ENCODE measurements at regions not wholly inside any gene's neighbourhood (a gene's known extent, or its start where the extent isn't known, plus 50 kb on each side); places are given as distances from the start of the nearest gene placed in this dataset.

GRCh38 chr9:75410405-75410804 is 322.1 kb downstream of the OSTF1 start:
- no peak for DNase-seq (ENCODE audit: low read depth)

- no peak for DNase-seq (ENCODE audit: low read depth)
These were observed 326.3 kb downstream of the OSTF1 start for GRCh38 chr9:75414371-75415160.

- no peak for DNase-seq (ENCODE audit: low read depth)
These were observed 329.2 kb downstream of the OSTF1 start for GRCh38 chr9:75417471-75417870.

- no peak for DNase-seq (ENCODE audit: low read depth)
These were observed 330.2 kb downstream of the OSTF1 start for GRCh38 chr9:75418518-75418917.

- DNase-seq (ENCODE audit: low read depth) = no peak
These were observed 334.7 kb downstream of the OSTF1 start for GRCh38 chr9:75422944-75423522.

- no peak for DNase-seq (ENCODE audit: low read depth)
These were observed 341.5 kb downstream of the OSTF1 start for GRCh38 chr9:75429531-75430475.

GRCh38 chr9:75431375-75431774 is 343.1 kb downstream of the OSTF1 start:
- no peak for DNase-seq (ENCODE audit: low read depth)

- DNase-seq (ENCODE audit: low read depth) = no peak
These were observed 344.1 kb downstream of the OSTF1 start for GRCh38 chr9:75432386-75432785.

GRCh38 chr9:75432888-75433287 is 344.6 kb downstream of the OSTF1 start:
- no peak for DNase-seq (ENCODE audit: low read depth)

- DNase-seq (ENCODE audit: low read depth) = no peak
These were observed 350.4 kb downstream of the OSTF1 start for GRCh38 chr9:75438716-75439115.

GRCh38 chr9:75440914-75441313 is 352.6 kb downstream of the OSTF1 start:
- no peak for DNase-seq (ENCODE audit: low read depth)

GRCh38 chr9:75445144-75445543 is 356.8 kb downstream of the OSTF1 start:
- DNase-seq (ENCODE audit: low read depth) = no peak

GRCh38 chr9:75447281-75447680 is 359.0 kb downstream of the OSTF1 start:
- no peak for DNase-seq (ENCODE audit: low read depth)

GRCh38 chr9:75448281-75448680 is 360.0 kb downstream of the OSTF1 start:
- no peak for DNase-seq (ENCODE audit: low read depth)

GRCh38 chr9:75448955-75449354 is 360.6 kb downstream of the OSTF1 start:
- no peak for DNase-seq (ENCODE audit: low read depth)

- no peak for DNase-seq (ENCODE audit: low read depth)
These were observed 362.7 kb downstream of the OSTF1 start for GRCh38 chr9:75451045-75451444.

- DNase-seq (ENCODE audit: low read depth) = no peak
These were observed 363.2 kb downstream of the OSTF1 start for GRCh38 chr9:75451505-75451904.

GRCh38 chr9:75452512-75452911 is 364.2 kb downstream of the OSTF1 start:
- DNase-seq (ENCODE audit: low read depth) = no peak

- DNase-seq (ENCODE audit: low read depth) = no peak
These were observed 365.7 kb downstream of the OSTF1 start for GRCh38 chr9:75454043-75454442.

- DNase-seq (ENCODE audit: low read depth) = no peak
These were observed 366.6 kb downstream of the OSTF1 start for GRCh38 chr9:75454891-75455290.

- no peak for DNase-seq (ENCODE audit: low read depth)
These were observed 367.2 kb downstream of the OSTF1 start for GRCh38 chr9:75455444-75455921.

- DNase-seq (ENCODE audit: low read depth) = no peak
These were observed 368.4 kb downstream of the OSTF1 start for GRCh38 chr9:75456698-75457097.
